IPS-18c (cell line): ENCODE measurements at regions not wholly inside any gene's neighbourhood (a gene's known extent, or its start where the extent isn't known, plus 50 kb on each side); places are given as distances from the start of the nearest gene placed in this dataset.
"Not testable (repeated sequence)": the region's sequence is repeated elsewhere in the genome, so short reads cannot be mapped to it uniquely, and the experiment has no call there.

Experiments used
- H3K4me3 ChIP-seq: 2 replicates; pipeline ENCODE4 v1.7.0; 2013; ENCODE audit warnings: low read depth, mild to moderate bottlenecking, low read length, moderate library complexity; ENCODE audit not compliant: insufficient read depth
- H3K9me3 ChIP-seq: one replicate; pipeline ENCODE4 v1.6.1; 2013; ENCODE audit warnings: mild to moderate bottlenecking, low read length, moderate library complexity; ENCODE audit not compliant: control insufficient read depth, insufficient read depth

GRCh38 chr12:25320123-25321006, 69.6 kb upstream of the KRAS start:
- no peaks in the 10 kb centered on the region for H3K9me3 ChIP-seq
- no peak overlapping the region for H3K4me3 ChIP-seq

- no peak overlapping the region for H3K4me3 ChIP-seq
Observed at GRCh38 chr12:25319233-25319984, 68.7 kb upstream of the KRAS start.

GRCh38 chr12:25317553-25317952, 66.8 kb upstream of the KRAS start:
- Histone ChIP-seq H3K9me3 (no peaks in the 10 kb centered on the region), H3K4me3 (no peak overlapping the region)

More at GRCh38 chr12:25319233-25319984, 68.7 kb upstream of the KRAS start:
- H3K9me3 ChIP-seq = no peaks in the 10 kb centered on the region

- Histone ChIP-seq H3K4me3 (no peak overlapping the region), H3K9me3 (no peaks in the 10 kb centered on the region)
Observed at GRCh38 chr12:25315388-25315787, 64.7 kb upstream of the KRAS start.

- H3K4me3 ChIP-seq, H3K9me3 ChIP-seq: not testable (repeated sequence)
Observed at GRCh38 chr12:25313266-25313990, 62.7 kb upstream of the KRAS start.

- Histone ChIP-seq H3K4me3 (no peak overlapping the region), H3K9me3 (no peaks in the 10 kb centered on the region)
Observed at GRCh38 chr12:25311506-25311905, 60.8 kb upstream of the KRAS start.

GRCh38 chr12:25310071-25310470, 59.3 kb upstream of the KRAS start:
- H3K9me3 ChIP-seq, H3K4me3 ChIP-seq: not testable (repeated sequence)

GRCh38 chr12:25308756-25309155, 58.0 kb upstream of the KRAS start:
- Histone ChIP-seq H3K4me3 (no peak overlapping the region), H3K9me3 (no peaks in the 10 kb centered on the region)

GRCh38 chr12:25307818-25308217, 57.1 kb upstream of the KRAS start:
- H3K4me3 ChIP-seq = no peak overlapping the region
- no peaks in the 10 kb centered on the region for H3K9me3 ChIP-seq

- H3K4me3 ChIP-seq = no peak overlapping the region
- no peaks in the 10 kb centered on the region for H3K9me3 ChIP-seq
Observed at GRCh38 chr12:25301798-25302197, 51.1 kb upstream of the KRAS start.
